OCI-LY3 (cell line): ENCODE measurements at regions not wholly inside any gene's neighbourhood (a gene's known extent, or its start where the extent isn't known, plus 50 kb on each side); places are given as distances from the start of the nearest gene placed in this dataset.

Source experiments
- H2AFZ ChIP-seq: fragments of 200-600, 300-600 bp; shearing (Covaris generic); 2 replicates; pipeline ENCODE4 v1.6.0; 2014; ENCODE audit warnings: antibody characterized with exemption, low read depth, low read length
- H3K27ac ChIP-seq: fragments of 200-600, 300-600 bp; sonication (generic); 2 replicates; pipeline ENCODE4 v1.5.1; 2014; ENCODE audit warnings: mild to moderate bottlenecking, low read length, moderate library complexity, mixed read lengths
- H3K27me3 ChIP-seq: fragments of 200-600, 300-600 bp; sonication (generic); 2 replicates; pipeline ENCODE4 v1.6.1; 2014; ENCODE audit warnings: low read depth, low read length, mixed read lengths
- H3K36me3 ChIP-seq: fragments of 200-600, 300-600 bp; sonication (generic); replicated peaks from 2 replicates; pipeline ENCODE3; 2014; ENCODE audit warnings: low read depth, low read length, mixed read lengths
- H3K4me1 ChIP-seq: fragments of 300-600, 200-600 bp; sonication (generic); 2 replicates; pipeline ENCODE4 v1.6.1; 2014; ENCODE audit warnings: low read length, mixed read lengths
- H3K4me2 ChIP-seq: fragments of 200-600, 300-600 bp; sonication (generic); 2 replicates; pipeline ENCODE4 v1.6.1; 2014; ENCODE audit warnings: low read length, mixed read lengths
- H3K4me3 ChIP-seq: fragments of 300-600, 200-600 bp; sonication (generic); 2 replicates; pipeline ENCODE4 v1.5.1; 2014; ENCODE audit warnings: antibody characterized with exemption, mild to moderate bottlenecking, low read length, moderate library complexity
- H3K79me2 ChIP-seq: fragments of 300-600, 200-600 bp; shearing (Covaris generic); 2 replicates; pipeline ENCODE4 v1.6.1; 2014; ENCODE audit warnings: mild to moderate bottlenecking, low read length, mixed read lengths
- H3K9ac ChIP-seq: fragments of 300-600, 200-600 bp; shearing (Covaris generic); 2 replicates; pipeline ENCODE4 v1.6.0; 2014; ENCODE audit warnings: mild to moderate bottlenecking, low read length, moderate library complexity
- H3K9me3 ChIP-seq: fragments of 200-600, 300-600 bp; shearing (Covaris generic); 2 replicates; pipeline ENCODE4 v1.6.1; 2014; ENCODE audit warnings: low read length, mixed read lengths; ENCODE audit not compliant: insufficient read depth
- H4K20me1 ChIP-seq: fragments of 200-600, 300-600 bp; sonication (generic); 2 replicates; pipeline ENCODE4 v1.6.1; 2016; ENCODE audit warnings: low read length, mixed read lengths; ENCODE audit not compliant: insufficient read depth
- CTCF ChIP-seq: fragments of 200-600, 300-600 bp; sonication (generic); IDR thresholded peaks from 2 replicates; pipeline ENCODE4 v1.5.1; 2014; ENCODE audit warnings: antibody characterized with exemption, low read length, low read depth
- EZH2phosphoT487 ChIP-seq: fragments of 200-600 bp; shearing (Covaris generic); IDR thresholded peaks from 2 replicates; pipeline ENCODE4 v1.6.1; 2018; ENCODE audit warnings: antibody characterized with exemption, mixed run types, low read depth

- Histone ChIP-seq H3K4me3 (no peak overlapping the region), H3K4me1 (peaks cover 8% of the 10 kb centered on the region), H3K9me3 (no peaks in the 10 kb centered on the region), H3K4me2 (no peak overlapping the region), H3K79me2 (no peaks in the 10 kb centered on the region), H3K27me3 (no peaks in the 10 kb centered on the region), H3K27ac (no peak overlapping the region), H3K36me3 (no peaks in the 10 kb centered on the region), H2AFZ (no peak overlapping the region), H3K9ac (no peak overlapping the region), H4K20me1 (no peaks in the 10 kb centered on the region)
- TF ChIP-seq EZH2phosphoT487 (no peak), CTCF (no peak)
Measured at GRCh38 chr19:20320191-20320590, 153.2 kb downstream of the ZNF486 start.

GRCh38 chr19:20318616-20319015, 151.6 kb downstream of the ZNF486 start:
- H4K20me1 ChIP-seq = no peaks in the 10 kb centered on the region
- TF ChIP-seq CTCF (no peak), EZH2phosphoT487 (no peak)
- H3K4me1 ChIP-seq = no peaks in the 10 kb centered on the region
- no peaks in the 10 kb centered on the region for H3K36me3 ChIP-seq
- no peak overlapping the region for H3K4me3 ChIP-seq
- H3K27me3 ChIP-seq = no peaks in the 10 kb centered on the region
- no peak overlapping the region for H3K27ac ChIP-seq
- H3K79me2 ChIP-seq = no peaks in the 10 kb centered on the region
- H2AFZ ChIP-seq = no peak overlapping the region
- no peak overlapping the region for H3K9ac ChIP-seq
- no peaks in the 10 kb centered on the region for H3K9me3 ChIP-seq
- H3K4me2 ChIP-seq = no peak overlapping the region

- Histone ChIP-seq H3K9ac (no peak overlapping the region), H3K79me2 (no peaks in the 10 kb centered on the region), H3K9me3 (no peaks in the 10 kb centered on the region), H3K4me1 (no peaks in the 10 kb centered on the region), H3K4me2 (no peak overlapping the region), H3K27ac (no peak overlapping the region), H2AFZ (no peak overlapping the region), H4K20me1 (no peaks in the 10 kb centered on the region), H3K36me3 (no peaks in the 10 kb centered on the region), H3K4me3 (no peak overlapping the region), H3K27me3 (no peaks in the 10 kb centered on the region)
- TF ChIP-seq CTCF = no peak
- TF ChIP-seq EZH2phosphoT487 = no peak
Measured at GRCh38 chr19:20315543-20315942, 148.5 kb downstream of the ZNF486 start.

GRCh38 chr19:20313894-20314293, 146.9 kb downstream of the ZNF486 start:
- Histone ChIP-seq H3K4me1 (no peaks in the 10 kb centered on the region), H2AFZ (no peak overlapping the region), H3K4me2 (no peak overlapping the region), H3K4me3 (no peak overlapping the region), H3K9me3 (no peaks in the 10 kb centered on the region), H3K9ac (no peak overlapping the region), H3K36me3 (no peaks in the 10 kb centered on the region), H3K27me3 (no peaks in the 10 kb centered on the region), H3K79me2 (no peaks in the 10 kb centered on the region), H3K27ac (no peak overlapping the region), H4K20me1 (no peaks in the 10 kb centered on the region)
- TF ChIP-seq CTCF (no peak), EZH2phosphoT487 (no peak)
